Left hindlimb (tissue), 1 donor: ENCODE measurements at regions not wholly inside any gene's neighbourhood (a gene's known extent, or its start where the extent isn't known, plus 50 kb on each side); places are given as distances from the start of the nearest gene placed in this dataset.
"Not testable (repeated sequence)": the region's sequence is repeated elsewhere in the genome, so short reads cannot be mapped to it uniquely, and the experiment has no call there.

Experiments used
- DNase-seq: peaks from one replicate; pipeline ENCODE4 v3.0.0-alpha.2; 2018

GRCh38 chr12:34305176-34305575 is 282.9 kb downstream of the ALG10 start:
- DNase-seq = peak; percentile 1

GRCh38 chr12:34306133-34306830 is 284.0 kb downstream of the ALG10 start:
- no peak for DNase-seq

- not testable (repeated sequence) for DNase-seq
Observed at GRCh38 chr12:34309806-34310804, 287.8 kb downstream of the ALG10 start.

GRCh38 chr12:34311337-34311736 is 289.0 kb downstream of the ALG10 start:
- DNase-seq = no peak

GRCh38 chr12:34327671-34328070 is 305.4 kb downstream of the ALG10 start:
- no peak for DNase-seq

- DNase-seq = no peak
Observed at GRCh38 chr12:34333337-34333736, 311.0 kb downstream of the ALG10 start.

GRCh38 chr12:34334538-34334937 is 312.2 kb downstream of the ALG10 start:
- no peak for DNase-seq

GRCh38 chr12:34334953-34335743 is 312.9 kb downstream of the ALG10 start:
- DNase-seq = no peak

- DNase-seq = no peak
Observed at GRCh38 chr12:34335819-34336262, 313.5 kb downstream of the ALG10 start.

GRCh38 chr12:34336619-34337465 is 314.5 kb downstream of the ALG10 start:
- DNase-seq = no peak

- DNase-seq = no peak
Observed at GRCh38 chr12:34338751-34339150, 316.5 kb downstream of the ALG10 start.

GRCh38 chr12:34339922-34340321 is 317.6 kb downstream of the ALG10 start:
- no peak for DNase-seq

- no peak for DNase-seq
Observed at GRCh38 chr12:34340534-34341361, 318.5 kb downstream of the ALG10 start.

- no peak for DNase-seq
Observed at GRCh38 chr12:34341362-34341733, 319.1 kb downstream of the ALG10 start.

GRCh38 chr12:34342048-34342447 is 319.8 kb downstream of the ALG10 start:
- DNase-seq = no peak

GRCh38 chr12:34343345-34343744 is 321.0 kb downstream of the ALG10 start:
- DNase-seq = no peak

GRCh38 chr12:34343766-34344165 is 321.5 kb downstream of the ALG10 start:
- DNase-seq = no peak

GRCh38 chr12:34344851-34345522 is 322.7 kb downstream of the ALG10 start:
- no peak for DNase-seq

GRCh38 chr12:34345801-34346200 is 323.5 kb downstream of the ALG10 start:
- no peak for DNase-seq

GRCh38 chr12:34346372-34347034 is 324.2 kb downstream of the ALG10 start:
- DNase-seq = no peak
